Uterus (tissue), 3 donors: ENCODE measurements at regions not wholly inside any gene's neighbourhood (a gene's known extent, or its start where the extent isn't known, plus 50 kb on each side); places are given as distances from the start of the nearest gene placed in this dataset.

Experiments used
- DNase-seq, 2 donors: peaks; one replicate each; pipeline ENCODE4 v3.0.0-alpha.2; 2019 to 2020
- H3K27ac ChIP-seq, 2 donors: fragments of 200-600 bp; sonication (generic); 1 replicate in 1 of 2; 2 replicates in 1 of 2; pipeline ENCODE4 v1.5.1; 2016 to 2018
- H3K27me3 ChIP-seq, 2 donors: fragments of 200-600 bp; sonication (generic); one replicate each; pipeline ENCODE4 v1.5.1; 2018 to 2019; ENCODE audit warnings: control low read depth in 1 of 2
- H3K36me3 ChIP-seq, 2 donors: fragments of 200-600 bp; sonication (generic); one replicate each; pipeline ENCODE4 v1.5.1; 2019; ENCODE audit warnings: control low read depth in 1 of 2
- H3K4me1 ChIP-seq, 2 donors: fragments of 200-600 bp; sonication (generic); one replicate each; pipeline ENCODE4 v1.5.1; 2018 to 2019; ENCODE audit warnings: control low read depth in 1 of 2
- H3K4me3 ChIP-seq, 2 donors: fragments of 200-600 bp; sonication (generic); 1 replicate in 1 of 2; 2 replicates in 1 of 2; pipeline ENCODE4 v1.5.1; 2018 to 2019; ENCODE audit warnings: mild to moderate bottlenecking in 1 of 2
- H3K9me3 ChIP-seq, 2 donors: fragments of 200-600 bp; sonication (generic); one replicate each; pipeline ENCODE4 v1.5.1; 2019; ENCODE audit warnings: control low read depth in 1 of 2
- POLR2A ChIP-seq, 2 donors: fragments of 450-650 bp; IDR thresholded peaks; one replicate each; pipeline ENCODE4 v1.6.1; 2016; ENCODE audit warnings: antibody characterized with exemption in 2 of 2, mild to moderate bottlenecking in 1 of 2, moderate library complexity in 1 of 2
- intact Hi-C: fragments of 100-400 bp; cut with DNase I; formaldehyde crosslinking; loops from one replicate; pipeline ENCODE4 v1.15.1; 2023; ENCODE audit warnings: low total_unique reads
- TF ChIP-seq, protein P1 (sequence below), 4 experiments: fragments of 200-600 bp in 2 of 4; fragments of 450-650 bp in 2 of 4; sonication (generic) in 2 of 4; IDR thresholded peaks; one replicate each; pipeline ENCODE4 v1.5.1; 2016 to 2019; ENCODE audit warnings: antibody characterized with exemption in 4 of 4, mild to moderate bottlenecking in 2 of 4, moderate library complexity in 1 of 4
- donor health status: DM: yes; HTN: yes; CAD: no.

DNA sequence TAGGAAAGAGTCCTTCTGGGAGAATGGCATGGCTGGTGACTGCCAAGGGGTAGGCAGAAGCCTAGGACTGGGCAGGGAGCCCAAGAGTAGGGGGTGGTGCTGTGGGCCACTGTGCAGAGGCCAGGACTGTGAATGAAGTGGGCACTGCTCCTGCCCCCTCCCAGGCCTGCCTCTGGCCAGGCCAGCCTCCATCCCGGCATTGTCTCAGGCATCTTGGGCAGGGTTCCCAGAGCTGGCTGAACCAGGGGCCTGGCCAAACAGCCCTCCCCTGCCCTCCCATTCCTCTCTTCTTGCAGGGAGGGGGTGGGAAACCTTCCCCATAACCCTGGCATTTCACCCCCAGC lies 81.6 kb downstream of the MRPL14 start:
- peaks cover 3 to 17% of the 10 kb centered on the region in 2 donors for H3K4me1 ChIP-seq
- TF ChIP-seq POLR2A (IDR thresholded peaks at IDR 0.05): no peak
- TF ChIP-seq, protein P1, sequence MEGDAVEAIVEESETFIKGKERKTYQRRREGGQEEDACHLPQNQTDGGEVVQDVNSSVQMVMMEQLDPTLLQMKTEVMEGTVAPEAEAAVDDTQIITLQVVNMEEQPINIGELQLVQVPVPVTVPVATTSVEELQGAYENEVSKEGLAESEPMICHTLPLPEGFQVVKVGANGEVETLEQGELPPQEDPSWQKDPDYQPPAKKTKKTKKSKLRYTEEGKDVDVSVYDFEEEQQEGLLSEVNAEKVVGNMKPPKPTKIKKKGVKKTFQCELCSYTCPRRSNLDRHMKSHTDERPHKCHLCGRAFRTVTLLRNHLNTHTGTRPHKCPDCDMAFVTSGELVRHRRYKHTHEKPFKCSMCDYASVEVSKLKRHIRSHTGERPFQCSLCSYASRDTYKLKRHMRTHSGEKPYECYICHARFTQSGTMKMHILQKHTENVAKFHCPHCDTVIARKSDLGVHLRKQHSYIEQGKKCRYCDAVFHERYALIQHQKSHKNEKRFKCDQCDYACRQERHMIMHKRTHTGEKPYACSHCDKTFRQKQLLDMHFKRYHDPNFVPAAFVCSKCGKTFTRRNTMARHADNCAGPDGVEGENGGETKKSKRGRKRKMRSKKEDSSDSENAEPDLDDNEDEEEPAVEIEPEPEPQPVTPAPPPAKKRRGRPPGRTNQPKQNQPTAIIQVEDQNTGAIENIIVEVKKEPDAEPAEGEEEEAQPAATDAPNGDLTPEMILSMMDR (IDR thresholded peaks at IDR 0.05): no peak
- no peaks in the 10 kb centered on the region for H3K27me3 ChIP-seq
- no peak for DNase-seq
- H3K36me3 ChIP-seq: no peaks in the 10 kb centered on the region
- intact Hi-C loops: no loop called here
- no peaks in the 10 kb centered on the region for H3K9me3 ChIP-seq
- peak overlapping the region; percentile 36 to 89 for H3K27ac ChIP-seq
- no peak overlapping the region for H3K4me3 ChIP-seq

DNA sequence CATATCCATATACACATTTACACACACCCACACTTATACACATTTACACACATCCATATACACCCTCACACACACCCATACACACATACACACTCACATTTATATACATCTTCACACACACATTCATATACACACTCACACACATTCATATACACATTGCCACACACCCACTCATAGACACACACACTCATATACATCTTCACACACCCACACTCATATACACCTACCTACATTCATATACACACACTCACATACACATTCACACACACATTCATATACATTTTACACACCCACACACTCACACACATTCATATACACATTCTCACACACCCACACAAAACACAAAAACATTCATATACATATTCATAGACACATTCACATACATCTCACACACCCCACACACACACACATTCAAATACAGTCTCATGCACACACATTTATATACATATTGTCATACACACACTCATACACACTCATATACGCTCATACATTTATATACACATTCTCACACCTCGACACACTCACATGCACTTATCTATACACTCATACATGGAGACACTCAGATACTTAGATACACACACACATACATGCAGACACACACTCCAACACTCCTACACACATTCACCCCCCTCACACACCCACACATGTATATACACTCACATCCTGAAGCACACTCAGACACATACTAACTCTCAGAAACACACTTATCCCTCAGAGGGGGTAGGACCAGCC lies 82.1 kb downstream of the MRPL14 start:
- intact Hi-C loops: no loop called here
- Histone ChIP-seq H3K27me3 (no peaks in the 10 kb centered on the region), H3K4me1 (peaks cover 3 to 17% of the 10 kb centered on the region in 2 donors)

DNA sequence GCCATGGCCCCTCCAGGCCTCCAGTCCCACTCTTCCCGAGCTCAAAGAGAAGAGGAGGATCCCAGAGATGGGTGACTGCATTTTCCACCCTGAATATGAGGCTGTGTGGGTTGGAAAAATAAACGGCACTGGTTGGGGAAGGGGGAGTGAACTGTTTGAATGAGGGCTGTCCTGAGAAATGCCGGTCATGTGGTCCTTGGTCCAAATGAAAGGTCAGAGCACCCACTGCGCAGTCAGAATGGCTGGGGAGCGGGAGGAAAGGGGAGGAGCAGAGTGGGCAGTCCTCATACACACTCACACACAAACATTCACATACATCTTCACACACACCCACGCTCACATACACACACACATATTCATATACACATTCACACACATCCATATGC lies 83.1 kb downstream of the MRPL14 start:
- TF ChIP-seq, protein P1 (IDR thresholded peaks at IDR 0.05): no peak
- TF ChIP-seq POLR2A (IDR thresholded peaks at IDR 0.05): no peak
- no peaks in the 10 kb centered on the region for H3K27me3 ChIP-seq
- H3K27ac ChIP-seq: peak overlapping the region; percentile 90 to 91
- no peak overlapping the region for H3K4me3 ChIP-seq
- no peak for DNase-seq
- no peaks in the 10 kb centered on the region for H3K9me3 ChIP-seq
- peaks cover 3 to 9% of the 10 kb centered on the region in 2 donors for H3K4me1 ChIP-seq
- intact Hi-C loops: no loop called here
- no peaks in the 10 kb centered on the region for H3K36me3 ChIP-seq

More for the DNA sequence above, 82.1 kb downstream of the MRPL14 start:
- no peaks in the 10 kb centered on the region for H3K36me3 ChIP-seq
- TF ChIP-seq, protein P1 (IDR thresholded peaks at IDR 0.05): no peak
- no peak for TF ChIP-seq POLR2A (IDR thresholded peaks at IDR 0.05)
- H3K27ac ChIP-seq: peak overlapping the region; percentile 36 to 89
- no peak overlapping the region for H3K4me3 ChIP-seq
- no peaks in the 10 kb centered on the region for H3K9me3 ChIP-seq
- DNase-seq: no peak

DNA sequence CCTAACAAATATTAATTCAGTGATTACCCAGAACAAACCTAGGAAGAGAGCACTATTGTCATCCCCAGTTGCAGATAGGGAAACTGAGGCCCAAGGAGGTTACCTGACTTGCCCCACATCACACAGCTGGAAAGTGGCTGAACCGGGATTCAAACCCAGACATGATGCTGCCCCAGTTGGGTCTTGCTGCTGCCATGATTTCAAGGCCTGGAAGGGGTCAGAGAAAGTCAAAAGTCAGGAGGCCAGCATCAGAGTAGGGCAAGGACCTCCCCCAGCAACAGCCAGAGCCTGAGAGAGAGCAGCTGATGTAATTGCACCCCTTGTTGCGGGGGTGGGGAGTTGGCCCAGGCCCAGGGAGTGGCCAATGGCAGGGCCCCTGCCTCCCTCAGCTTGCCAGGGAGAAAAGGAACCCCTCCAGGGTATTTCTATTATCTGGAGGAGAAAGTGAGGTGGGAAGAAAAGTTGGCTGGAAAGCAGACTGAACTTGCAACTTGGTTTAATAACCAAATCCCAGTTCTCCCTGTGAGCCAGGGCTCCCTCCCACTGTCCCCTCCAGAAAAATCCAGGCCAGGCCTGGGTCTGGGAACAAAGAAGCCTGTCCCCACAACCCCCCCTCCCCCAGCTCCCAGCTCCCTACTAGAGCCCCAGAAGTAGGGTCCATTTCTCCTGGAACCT lies 83.6 kb downstream of the MRPL14 start:
- peak in 1 of 2 donors; percentile 64 for DNase-seq
- intact Hi-C loops: no loop called here
- no peaks in the 10 kb centered on the region for H3K27me3 ChIP-seq
- peaks cover 3 to 9% of the 10 kb centered on the region in 2 donors for H3K4me1 ChIP-seq
- TF ChIP-seq, protein P1 (IDR thresholded peaks at IDR 0.05): no peak
- no peak for TF ChIP-seq POLR2A (IDR thresholded peaks at IDR 0.05)
- H3K27ac ChIP-seq: peak overlapping the region; percentile 90 to 91
- no peak overlapping the region for H3K4me3 ChIP-seq
- no peaks in the 10 kb centered on the region for H3K36me3 ChIP-seq
- H3K9me3 ChIP-seq: no peaks in the 10 kb centered on the region

DNA sequence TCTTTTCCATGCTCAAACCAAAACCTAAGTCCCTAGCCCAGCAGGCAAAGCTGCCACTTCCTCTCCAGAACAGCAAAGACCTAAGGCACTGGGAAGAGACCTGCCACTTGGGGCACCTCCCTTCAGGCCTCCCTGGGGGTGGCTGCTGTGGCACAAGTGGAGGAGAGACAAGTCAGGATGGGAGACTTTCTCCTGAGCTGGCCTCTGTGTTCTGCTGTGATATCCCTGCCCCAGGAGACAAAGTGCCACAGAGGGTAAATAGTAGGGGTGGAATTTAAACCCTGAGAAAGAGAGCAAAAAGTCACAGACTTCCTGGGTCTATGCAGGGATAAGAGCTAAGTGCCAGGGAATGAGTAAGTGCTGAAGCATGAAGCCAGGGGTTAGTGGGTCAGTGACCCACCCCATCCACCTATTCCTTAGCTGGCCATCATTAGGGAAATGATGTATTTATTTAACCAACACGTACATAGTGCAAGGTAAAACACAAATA lies 84.2 kb downstream of the MRPL14 start:
- intact Hi-C loops: no loop called here
- Histone ChIP-seq H3K27ac (peak overlapping the region; percentile 90 to 91), H3K36me3 (no peaks in the 10 kb centered on the region)

More for the DNA sequence above, 84.2 kb downstream of the MRPL14 start:
- Histone ChIP-seq H3K9me3 (no peaks in the 10 kb centered on the region), H3K4me3 (no peak overlapping the region), H3K4me1 (peaks cover 3 to 9% of the 10 kb centered on the region in 2 donors), H3K27me3 (no peaks in the 10 kb centered on the region)
- DNase-seq: no peak
- TF ChIP-seq POLR2A (IDR thresholded peaks at IDR 0.05): no peak
- TF ChIP-seq, protein P1 (IDR thresholded peaks at IDR 0.05): no peak
